Epithelial cell of esophagus (primary cell): ENCODE measurements at regions not wholly inside any gene's neighbourhood (a gene's known extent, or its start where the extent isn't known, plus 50 kb on each side); places are given as distances from the start of the nearest gene placed in this dataset.

Experiments used
- DNase-seq: peaks from one replicate; pipeline ENCODE4 v3.0.0; 2010; ENCODE audit warnings: low read depth
- H3K4me3 ChIP-seq: 2 replicates; pipeline ENCODE4 v1.5.1; 2011; ENCODE audit warnings: mild to moderate bottlenecking, low read length, control low read depth
- TF ChIP-seq, protein P1 (sequence below): IDR thresholded peaks from 2 replicates; pipeline ENCODE4 v1.5.1; 2011; ENCODE audit warnings: low read depth, mild to moderate bottlenecking, low read length, control low read depth, inconsistent platforms; ENCODE audit not compliant: insufficient read depth; ENCODE audit errors: missing control alignments

DNA sequence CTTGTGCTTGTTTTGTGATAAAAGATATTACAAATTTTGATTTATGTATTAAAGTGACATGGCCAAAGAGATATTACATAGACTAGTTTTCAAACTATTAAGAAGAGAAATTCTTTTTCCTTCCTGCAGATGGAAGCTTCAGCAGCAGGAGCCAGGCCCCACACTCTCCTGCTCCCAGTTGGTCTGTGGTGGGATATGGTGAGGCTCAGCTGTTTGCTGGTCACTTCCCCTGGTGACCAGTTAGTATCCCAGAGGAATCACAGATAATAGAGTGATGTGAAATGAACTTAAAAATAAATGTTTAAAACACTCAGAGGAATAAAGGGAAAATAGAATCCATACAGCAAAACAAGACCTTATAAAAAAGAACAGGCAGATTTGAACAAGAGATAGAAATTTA, 154.7 kb downstream of the KTN1 start:
- no peak for DNase-seq
- TF ChIP-seq, protein P1, sequence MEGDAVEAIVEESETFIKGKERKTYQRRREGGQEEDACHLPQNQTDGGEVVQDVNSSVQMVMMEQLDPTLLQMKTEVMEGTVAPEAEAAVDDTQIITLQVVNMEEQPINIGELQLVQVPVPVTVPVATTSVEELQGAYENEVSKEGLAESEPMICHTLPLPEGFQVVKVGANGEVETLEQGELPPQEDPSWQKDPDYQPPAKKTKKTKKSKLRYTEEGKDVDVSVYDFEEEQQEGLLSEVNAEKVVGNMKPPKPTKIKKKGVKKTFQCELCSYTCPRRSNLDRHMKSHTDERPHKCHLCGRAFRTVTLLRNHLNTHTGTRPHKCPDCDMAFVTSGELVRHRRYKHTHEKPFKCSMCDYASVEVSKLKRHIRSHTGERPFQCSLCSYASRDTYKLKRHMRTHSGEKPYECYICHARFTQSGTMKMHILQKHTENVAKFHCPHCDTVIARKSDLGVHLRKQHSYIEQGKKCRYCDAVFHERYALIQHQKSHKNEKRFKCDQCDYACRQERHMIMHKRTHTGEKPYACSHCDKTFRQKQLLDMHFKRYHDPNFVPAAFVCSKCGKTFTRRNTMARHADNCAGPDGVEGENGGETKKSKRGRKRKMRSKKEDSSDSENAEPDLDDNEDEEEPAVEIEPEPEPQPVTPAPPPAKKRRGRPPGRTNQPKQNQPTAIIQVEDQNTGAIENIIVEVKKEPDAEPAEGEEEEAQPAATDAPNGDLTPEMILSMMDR = no peak

DNA sequence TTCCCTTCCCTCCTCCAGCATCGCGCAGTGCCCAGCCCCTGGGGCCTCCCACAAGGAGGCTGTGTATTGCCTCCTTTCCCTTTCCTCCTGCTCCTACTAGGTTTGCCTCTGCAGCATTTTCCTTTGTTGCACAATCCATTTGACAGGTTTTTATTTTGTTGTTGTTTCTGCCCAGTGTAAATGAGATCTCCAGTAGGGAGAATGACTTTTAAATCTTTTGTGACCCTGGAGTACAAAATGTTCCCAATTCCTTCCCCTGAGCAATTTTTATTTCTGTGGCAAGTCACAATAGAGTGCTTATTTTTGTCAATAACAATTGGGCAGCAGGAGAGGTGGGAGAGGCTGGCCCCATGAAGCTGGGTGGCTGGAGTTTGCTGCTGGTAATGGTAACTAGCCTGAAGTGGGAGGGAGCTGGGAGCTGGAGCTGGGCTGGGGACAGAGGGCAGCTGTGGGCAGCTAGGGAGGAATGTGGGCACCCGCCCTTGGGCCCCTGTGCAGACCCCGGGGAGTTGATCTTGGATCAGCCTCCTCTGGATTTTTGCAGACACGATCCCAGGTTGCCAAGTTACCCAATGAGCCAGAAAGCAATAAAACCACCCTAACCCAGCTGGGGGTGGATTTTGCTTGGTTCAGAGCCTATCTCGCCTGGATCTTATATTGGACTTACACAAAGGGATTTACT, 160.1 kb downstream of the KTN1 start:
- no peak for DNase-seq

More for the DNA sequence above, 154.7 kb downstream of the KTN1 start:
- H3K4me3 ChIP-seq = no peak overlapping the region

DNA sequence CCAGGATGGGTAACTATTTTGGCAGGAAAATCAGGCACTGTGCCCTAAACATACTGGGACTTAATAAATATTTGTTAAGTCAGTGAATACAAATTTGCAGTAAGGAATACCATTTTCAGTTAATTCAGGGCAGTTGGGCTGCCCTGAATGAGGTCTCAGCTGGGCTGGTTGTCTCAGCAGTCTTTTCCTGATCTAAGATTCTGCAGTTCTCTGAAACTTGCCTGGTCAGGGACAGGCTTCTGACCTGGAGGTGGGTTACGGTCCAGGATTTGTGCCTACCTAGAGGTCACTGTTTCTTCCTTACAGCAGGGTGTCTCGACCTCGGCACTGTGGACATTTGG, 160.6 kb downstream of the KTN1 start:
- TF ChIP-seq, protein P1 = no peak
- no peak overlapping the region for H3K4me3 ChIP-seq
- no peak for DNase-seq

More for the DNA sequence above, 160.1 kb downstream of the KTN1 start:
- TF ChIP-seq, protein P1 = no peak
- no peak overlapping the region for H3K4me3 ChIP-seq

DNA sequence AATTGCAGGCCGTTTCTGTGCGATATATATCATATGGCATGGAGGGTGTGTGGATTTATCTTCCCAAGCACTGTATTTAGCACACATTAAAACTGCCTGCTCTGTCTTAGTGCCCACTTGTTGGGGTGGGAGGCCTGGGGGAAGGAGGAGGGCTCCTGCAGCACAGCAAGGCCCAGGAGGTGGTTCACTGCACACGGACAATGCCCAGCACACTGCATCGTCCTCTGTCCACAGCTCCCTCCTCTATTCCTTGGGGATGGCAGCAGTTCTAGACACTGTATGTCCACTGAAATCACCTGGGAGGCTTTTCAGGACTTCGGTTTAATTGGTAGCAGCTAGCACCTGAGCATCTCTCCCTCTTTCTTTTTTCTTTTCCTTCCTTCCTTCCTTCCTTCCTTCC, 161.2 kb downstream of the KTN1 start:
- TF ChIP-seq, protein P1 = no peak
- DNase-seq = no peak
- no peak overlapping the region for H3K4me3 ChIP-seq

DNA sequence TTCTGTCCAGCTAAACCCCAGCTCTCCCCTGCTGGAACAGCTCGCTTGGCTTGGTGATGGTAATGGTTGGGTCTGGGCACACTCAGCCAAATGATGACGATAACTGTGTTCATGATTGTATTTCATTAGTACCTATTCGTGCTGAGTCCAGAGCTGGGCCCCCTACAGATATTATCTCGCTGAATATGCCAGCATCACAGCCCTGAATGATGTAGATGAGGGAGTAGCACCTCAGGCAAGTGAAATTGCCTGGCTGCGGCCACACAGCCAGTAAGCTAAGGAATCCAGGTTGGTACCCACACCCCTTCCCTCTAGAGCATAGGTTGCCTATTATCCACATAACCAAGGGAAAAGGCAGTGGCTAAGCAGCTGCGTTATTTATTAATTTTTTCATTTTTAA, 163.5 kb downstream of the KTN1 start:
- no peak overlapping the region for H3K4me3 ChIP-seq
- TF ChIP-seq, protein P1 = no peak
- no peak for DNase-seq

DNA sequence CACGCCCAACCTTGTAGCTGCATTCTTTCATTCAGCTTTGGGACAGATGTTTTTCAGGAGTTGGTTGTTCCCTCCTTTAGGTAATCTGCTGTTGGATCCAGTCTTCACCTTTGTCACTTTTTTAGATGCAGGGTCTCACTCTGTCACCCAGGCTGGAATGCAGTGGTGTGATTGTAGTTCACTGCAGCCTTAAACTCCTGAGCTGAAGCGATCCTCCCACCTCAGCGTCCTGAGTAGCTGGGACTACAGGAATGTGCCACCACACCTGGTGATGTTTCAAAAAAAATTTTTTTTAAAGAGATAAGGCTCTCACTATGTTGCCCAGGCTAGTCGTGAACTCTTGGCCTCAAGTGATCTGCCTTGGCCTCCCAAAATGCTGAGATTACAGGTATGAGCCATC, 164.3 kb downstream of the KTN1 start:
- H3K4me3 ChIP-seq = no peak overlapping the region
- no peak for DNase-seq
- TF ChIP-seq, protein P1 = no peak

DNA sequence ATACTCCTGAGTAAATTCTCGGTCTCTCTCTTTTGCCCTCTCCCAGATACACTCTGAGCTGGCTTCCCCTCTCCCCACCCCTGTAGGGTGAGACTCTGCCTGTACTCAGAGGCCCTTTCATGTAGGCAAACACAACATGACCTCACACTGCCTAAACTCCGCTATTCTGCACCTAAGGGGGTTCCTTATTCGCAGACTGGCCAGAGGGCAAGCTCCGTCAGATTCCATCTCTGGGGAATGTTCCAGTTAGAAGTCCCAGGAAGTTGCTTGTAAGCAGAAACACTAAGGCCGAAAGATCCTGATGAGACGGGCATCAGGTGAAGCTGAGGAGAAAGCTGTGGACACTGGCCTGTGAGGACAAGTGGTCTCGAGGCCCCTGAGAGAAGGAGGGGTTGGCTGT, 165.9 kb downstream of the KTN1 start:
- no peak for DNase-seq
- TF ChIP-seq, protein P1 = no peak
- H3K4me3 ChIP-seq = no peak overlapping the region
